ENCODE measurements at regions not wholly inside any gene's neighbourhood (a gene's known extent, or its start where the extent isn't known, plus 50 kb on each side); places are given as distances from the start of the nearest gene placed in this dataset.

DNA sequence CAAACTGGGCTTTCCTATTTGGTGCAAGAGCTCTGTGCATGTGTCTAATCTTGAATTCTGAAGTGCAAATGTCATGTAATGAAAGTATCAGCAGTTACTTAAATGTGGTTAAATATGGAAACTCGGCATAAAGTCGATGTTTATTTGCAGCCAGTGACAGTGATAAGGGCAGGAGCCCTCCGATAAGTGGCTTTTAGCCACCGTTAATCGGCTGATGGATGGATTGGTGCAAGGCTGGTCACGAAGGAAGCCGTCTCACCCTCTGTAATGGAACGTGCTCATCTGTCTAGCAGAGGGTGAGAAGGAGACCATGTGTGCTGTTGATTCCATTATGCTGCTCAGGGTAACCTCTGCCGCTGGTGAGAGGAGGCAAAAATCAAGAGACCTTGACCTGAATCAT lies 121.8 kb upstream of the PAX6 start:
- H3K4me3 ChIP-seq (ENCODE audit: extremely low read depth in 1 of 4, insufficient read depth in 2 of 4, low read depth in 3 of 4, low read length in 4 of 4): no peak overlapping the region
- CTCF ChIA-PET (ENCODE audit: partially characterized antibody): interaction anchor here (2.2 to 4.3 kb wide), 3 partner anchors 11 to 26 kb away, joined by 6 to 22 read pairs (median 8); no protein-coding TSS in a partner anchor
- DNase-seq (ENCODE audit: low read depth in 1 of 2, low spot score in 2 of 2): no peak
- H2BK15ac ChIP-seq (ENCODE audit: low read length): no peak overlapping the region
- no peak for FAIRE-seq
- H2AFZ ChIP-seq (ENCODE audit: low read length): no peak overlapping the region
- no peak overlapping the region for H3K27ac ChIP-seq (ENCODE audit: low read depth, low read length)
- H4K5ac ChIP-seq (ENCODE audit: insufficient read length, low read depth, low read length): no peak overlapping the region
- peaks cover 0 to 2% (median 0%) of the 10 kb centered on the region in 4 experiments; a peak in 1 of 7 replicates for H3K4me1 ChIP-seq (replicated peaks in 1 of 4; ENCODE audit: control insufficient read depth in 3 of 4, insufficient read depth in 4 of 4, low read length in 3 of 4)
- no peaks in the 10 kb centered on the region for H3K79me1 ChIP-seq (ENCODE audit: low read depth, low read length)
- no peak overlapping the region for H3K23ac ChIP-seq (ENCODE audit: insufficient read length)
- H3K9me3 ChIP-seq (ENCODE audit: insufficient read depth in 2 of 2, low read depth in 1 of 2, low read length in 1 of 2): no peaks in the 10 kb centered on the region
- no peaks in the 10 kb centered on the region for H3K36me3 ChIP-seq (ENCODE audit: control insufficient read depth in 2 of 4, insufficient read depth in 4 of 4, low read length in 3 of 4)
- no peak overlapping the region for H3K14ac ChIP-seq (ENCODE audit: insufficient read length)
- no peak overlapping the region for H3K18ac ChIP-seq (ENCODE audit: extremely low read depth, low read length)
- H3K27me3 ChIP-seq (replicated peaks in 1 of 4; ENCODE audit: control insufficient read depth in 3 of 4, extremely low read depth in 1 of 4, insufficient read depth in 3 of 4, low read length in 3 of 4): no peaks in the 10 kb centered on the region
- no peak overlapping the region for H4K8ac ChIP-seq (ENCODE audit: extremely low read depth, insufficient read depth, low read length)
- H2BK20ac ChIP-seq (ENCODE audit: low read length): no peak overlapping the region
- no peak overlapping the region for H3K4ac ChIP-seq (replicated peaks; ENCODE audit: insufficient read length, low read depth, low read length)
- no peaks in the 10 kb centered on the region for H3K79me2 ChIP-seq (ENCODE audit: control insufficient read depth in 1 of 2, insufficient read depth in 2 of 2, low read length in 2 of 2)
- no peak overlapping the region for H2BK5ac ChIP-seq (ENCODE audit: low read depth, low read length)
- no peak overlapping the region for H2AK5ac ChIP-seq (ENCODE audit: low read depth, low read length)
- H2BK12ac ChIP-seq (ENCODE audit: low read depth, low read length): no peak overlapping the region
- H3K9ac ChIP-seq (replicated peaks in 1 of 4; ENCODE audit: extremely low read depth in 1 of 4, low read depth in 3 of 4, low read length in 3 of 4): no peak overlapping the region
- no peak overlapping the region for H2BK120ac ChIP-seq (replicated peaks; ENCODE audit: low read depth, low read length)
- no peak overlapping the region for H3K56ac ChIP-seq (replicated peaks; ENCODE audit: insufficient read length, low read depth, low read length)
- no peaks in the 10 kb centered on the region for H4K20me1 ChIP-seq (replicated peaks in 1 of 2; ENCODE audit: control insufficient read depth in 1 of 2, insufficient read depth in 2 of 2, low read length in 2 of 2)
- H3K23me2 ChIP-seq (ENCODE audit: low read depth, low read length): no peaks in the 10 kb centered on the region
- POLR2A ChIA-PET (ENCODE audit: partially characterized antibody): no interaction called here
- H3K4me2 ChIP-seq (ENCODE audit: insufficient read depth in 1 of 2, low read depth in 2 of 2, low read length in 2 of 2): no peak overlapping the region
- no peak overlapping the region for H4K91ac ChIP-seq (replicated peaks; ENCODE audit: insufficient read length, low read length)
- 82% methylated on average over 9 of the region's 9 CpGs; no CpG with 5 or more reads in 1 of the 2 experiments for WGBS, 2 experiments (ENCODE audit: extremely low coverage in 1 of 2, insufficient coverage in 1 of 2, insufficient read length in 1 of 2, insufficient replicate concordance in 2 of 2, low coverage in 1 of 2, low lambda C conversion rate in 2 of 2, missing lambda C conversion rate in 1 of 2)
- TF ChIP-seq CEBPB (IDR thresholded peaks at IDR 0.05; ENCODE audit: low read depth, low read length) (no peak), POLR2AphosphoS5 (IDR thresholded peaks at IDR 0.05; ENCODE audit: low read depth, low read length) (no peak), TEAD4 (IDR thresholded peaks at IDR 0.05; ENCODE audit: low read depth, low read length) (no peak), TAF7 (optimal IDR thresholded peaks at IDR 0.05; ENCODE audit: borderline replicate concordance, low read depth, low read length) (no peak), SP1 (IDR thresholded peaks at IDR 0.05; ENCODE audit: low read depth, low read length) (no peak), BRCA1 (IDR thresholded peaks at IDR 0.05; ENCODE audit: low read depth, low read length) (no peak), RAD21 (IDR thresholded peaks at IDR 0.05 in 1 of 2, conservative IDR thresholded peaks at IDR 0.05 in 1 of 2; ENCODE audit: low read depth in 2 of 2, low read length in 2 of 2) (no peak), CREB1 (IDR thresholded peaks at IDR 0.05) (no peak), CHD1 (IDR thresholded peaks at IDR 0.05; ENCODE audit: low read depth, low read length) (no peak), EGR1 (IDR thresholded peaks at IDR 0.05; ENCODE audit: borderline replicate concordance, low read depth, low read length) (no peak), KDM5A (IDR thresholded peaks at IDR 0.05; ENCODE audit: low read length) (no peak)
- TF ChIP-seq, protein P1, sequence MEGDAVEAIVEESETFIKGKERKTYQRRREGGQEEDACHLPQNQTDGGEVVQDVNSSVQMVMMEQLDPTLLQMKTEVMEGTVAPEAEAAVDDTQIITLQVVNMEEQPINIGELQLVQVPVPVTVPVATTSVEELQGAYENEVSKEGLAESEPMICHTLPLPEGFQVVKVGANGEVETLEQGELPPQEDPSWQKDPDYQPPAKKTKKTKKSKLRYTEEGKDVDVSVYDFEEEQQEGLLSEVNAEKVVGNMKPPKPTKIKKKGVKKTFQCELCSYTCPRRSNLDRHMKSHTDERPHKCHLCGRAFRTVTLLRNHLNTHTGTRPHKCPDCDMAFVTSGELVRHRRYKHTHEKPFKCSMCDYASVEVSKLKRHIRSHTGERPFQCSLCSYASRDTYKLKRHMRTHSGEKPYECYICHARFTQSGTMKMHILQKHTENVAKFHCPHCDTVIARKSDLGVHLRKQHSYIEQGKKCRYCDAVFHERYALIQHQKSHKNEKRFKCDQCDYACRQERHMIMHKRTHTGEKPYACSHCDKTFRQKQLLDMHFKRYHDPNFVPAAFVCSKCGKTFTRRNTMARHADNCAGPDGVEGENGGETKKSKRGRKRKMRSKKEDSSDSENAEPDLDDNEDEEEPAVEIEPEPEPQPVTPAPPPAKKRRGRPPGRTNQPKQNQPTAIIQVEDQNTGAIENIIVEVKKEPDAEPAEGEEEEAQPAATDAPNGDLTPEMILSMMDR (IDR thresholded peaks at IDR 0.05; ENCODE audit: control extremely low read depth in 1 of 3, insufficient read depth in 1 of 3, low read depth in 1 of 3, low read length in 3 of 3): no peak

Measured in H1 (cell line).